ENCODE measurements at regions not wholly inside any gene's neighbourhood (a gene's known extent, or its start where the extent isn't known, plus 50 kb on each side); places are given as distances from the start of the nearest gene placed in this dataset.

DNA sequence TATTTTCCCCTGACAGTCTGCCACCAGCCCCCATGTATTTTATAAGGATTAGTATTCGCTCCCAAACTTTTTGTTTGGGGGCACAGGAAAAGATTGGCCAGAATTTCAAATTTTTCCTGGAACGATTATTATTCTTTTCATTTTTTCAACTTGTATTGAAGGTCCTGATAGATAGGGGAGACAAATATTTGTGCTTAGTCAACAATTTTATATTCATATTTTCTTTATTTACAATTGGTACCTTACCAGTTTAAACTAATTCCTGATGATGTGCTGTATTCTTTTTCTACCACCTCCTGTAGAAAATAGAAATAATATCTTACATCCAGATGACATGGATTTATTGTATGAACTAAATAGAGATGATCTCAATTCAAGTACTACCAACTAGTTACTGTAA is 60.7 kb upstream of the TSLP start:
- H3K4me3 ChIP-seq (ENCODE audit: low read depth in 1 of 2, low read length in 2 of 2): no peak overlapping the region
- no peaks in the 10 kb centered on the region for H3K27me3 ChIP-seq (ENCODE audit: low read depth, low read length)
- H3K36me3 ChIP-seq (ENCODE audit: control insufficient read depth in 1 of 2, insufficient read depth in 2 of 2, low read length in 2 of 2): no peaks in the 10 kb centered on the region
- no peaks in the 10 kb centered on the region for H3K9me3 ChIP-seq (ENCODE audit: control insufficient read depth in 1 of 2, low read length in 2 of 2)
- no peaks in the 10 kb centered on the region for H3K4me1 ChIP-seq (ENCODE audit: control insufficient read depth in 1 of 2, insufficient read depth in 2 of 2, low read length in 2 of 2)
- H3K27ac ChIP-seq (ENCODE audit: low read length): no peak overlapping the region

DNA sequence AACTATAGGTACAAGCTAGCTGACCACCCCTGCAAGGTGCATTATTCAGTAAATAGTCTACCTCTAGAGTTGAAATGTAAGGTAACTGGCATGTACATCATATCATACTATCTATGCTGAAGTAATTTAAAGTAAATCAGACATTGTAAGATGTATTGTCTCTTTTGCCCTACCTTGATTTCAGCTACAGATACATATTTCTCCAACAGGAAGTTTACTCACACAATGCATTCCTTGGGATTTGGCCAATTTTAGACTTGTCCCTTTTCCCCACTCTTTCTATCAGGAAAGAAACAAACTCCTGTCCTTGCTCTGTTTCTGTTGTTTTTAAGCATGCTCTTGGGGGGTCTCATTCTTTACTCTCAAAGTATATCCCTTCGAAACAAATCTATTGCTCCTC is 58.5 kb upstream of the TSLP start:
- Histone ChIP-seq H3K4me1 (ENCODE audit: control insufficient read depth in 1 of 2, insufficient read depth in 2 of 2, low read length in 2 of 2) (no peaks in the 10 kb centered on the region), H3K27ac (ENCODE audit: low read length) (no peak overlapping the region), H3K9me3 (ENCODE audit: control insufficient read depth in 1 of 2, low read length in 2 of 2) (no peaks in the 10 kb centered on the region), H3K36me3 (ENCODE audit: control insufficient read depth in 1 of 2, insufficient read depth in 2 of 2, low read length in 2 of 2) (no peaks in the 10 kb centered on the region), H3K27me3 (ENCODE audit: low read depth, low read length) (no peaks in the 10 kb centered on the region), H3K4me3 (ENCODE audit: low read depth in 1 of 2, low read length in 2 of 2) (no peak overlapping the region)

DNA sequence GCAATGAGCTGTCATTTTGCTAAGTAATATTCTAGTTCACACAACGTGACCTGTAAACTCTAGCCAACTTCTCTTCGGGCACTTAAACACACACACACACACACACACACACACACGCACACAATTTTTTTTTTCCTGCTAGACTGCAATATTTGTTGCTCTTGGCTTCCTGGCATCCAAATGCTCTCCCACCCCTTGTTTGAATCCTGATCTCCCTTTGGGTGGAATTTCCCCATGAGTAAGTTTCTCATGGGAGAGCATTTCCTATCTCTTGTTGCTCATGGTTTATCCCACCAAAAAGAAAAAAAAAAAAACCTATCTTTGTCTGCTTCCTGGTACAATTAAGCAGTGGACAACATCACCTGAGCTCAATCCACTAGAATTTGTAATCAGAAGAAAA is 54.7 kb upstream of the TSLP start:
- Histone ChIP-seq H3K27ac (ENCODE audit: low read length) (no peak overlapping the region), H3K4me3 (ENCODE audit: low read depth in 1 of 2, low read length in 2 of 2) (no peak overlapping the region), H3K4me1 (ENCODE audit: control insufficient read depth in 1 of 2, insufficient read depth in 2 of 2, low read length in 2 of 2) (no peaks in the 10 kb centered on the region), H3K36me3 (ENCODE audit: control insufficient read depth in 1 of 2, insufficient read depth in 2 of 2, low read length in 2 of 2) (no peaks in the 10 kb centered on the region), H3K27me3 (ENCODE audit: low read depth, low read length) (no peaks in the 10 kb centered on the region), H3K9me3 (ENCODE audit: control insufficient read depth in 1 of 2, low read length in 2 of 2) (no peaks in the 10 kb centered on the region)

DNA sequence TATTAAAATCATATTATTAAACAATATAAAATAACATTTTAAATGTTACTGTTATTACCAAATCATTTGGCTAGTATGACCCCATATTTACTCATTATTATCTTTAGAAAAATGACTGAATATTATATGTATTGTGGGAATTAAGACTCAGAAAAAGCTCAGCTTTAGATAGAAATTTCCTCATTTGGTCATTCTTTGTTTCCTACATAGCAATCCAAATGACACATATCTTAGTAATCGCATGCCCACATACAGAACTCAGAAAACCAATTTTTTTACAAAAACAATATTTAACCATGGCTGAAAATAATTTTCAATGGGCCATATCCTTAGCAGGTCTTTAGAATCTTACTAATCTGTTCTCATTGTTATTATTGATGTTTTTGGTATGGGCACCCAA is 53.8 kb upstream of the TSLP start:
- no peak overlapping the region for H3K4me3 ChIP-seq (ENCODE audit: low read depth in 1 of 2, low read length in 2 of 2)
- no peaks in the 10 kb centered on the region for H3K4me1 ChIP-seq (ENCODE audit: control insufficient read depth in 1 of 2, insufficient read depth in 2 of 2, low read length in 2 of 2)
- no peaks in the 10 kb centered on the region for H3K27me3 ChIP-seq (ENCODE audit: low read depth, low read length)
- no peaks in the 10 kb centered on the region for H3K9me3 ChIP-seq (ENCODE audit: control insufficient read depth in 1 of 2, low read length in 2 of 2)
- no peaks in the 10 kb centered on the region for H3K36me3 ChIP-seq (ENCODE audit: control insufficient read depth in 1 of 2, insufficient read depth in 2 of 2, low read length in 2 of 2)
- no peak overlapping the region for H3K27ac ChIP-seq (ENCODE audit: low read length)
